ENCODE measurements at regions not wholly inside any gene's neighbourhood (a gene's known extent, or its start where the extent isn't known, plus 50 kb on each side); places are given as distances from the start of the nearest gene placed in this dataset.

GRCh38 chr7:119929891-119930290, 343.1 kb upstream of the KCND2 start:
- TF ChIP-seq CTCF (conservative IDR thresholded peaks at IDR 0.05; ENCODE audit: low read length) (no peak), EZH2phosphoT487 (IDR thresholded peaks at IDR 0.05; ENCODE audit: borderline replicate concordance) (no peak)

Data from Loucy (cell line).